SU-DHL-6 (cell line): ENCODE measurements at regions not wholly inside any gene's neighbourhood (a gene's known extent, or its start where the extent isn't known, plus 50 kb on each side); places are given as distances from the start of the nearest gene placed in this dataset.

Experiments
- H2AFZ ChIP-seq: fragments of 200-600 bp; sonication (generic); 2 replicates; pipeline ENCODE4 v1.6.1; 2014; ENCODE audit warnings: low read depth, mild to moderate bottlenecking, moderate library complexity, mixed read lengths, antibody characterized with exemption, low read length; ENCODE audit not compliant: severe bottlenecking
- H3F3A ChIP-seq: fragments of 200-600 bp; shearing (Covaris generic); 2 replicates; pipeline ENCODE4 v1.6.0; 2016; ENCODE audit warnings: antibody characterized with exemption, mild to moderate bottlenecking; ENCODE audit not compliant: insufficient read depth
- H3K27ac ChIP-seq: fragments of 200-600 bp; sonication (generic); 2 replicates; pipeline ENCODE4 v1.5.1; 2016; ENCODE audit warnings: low read depth, mild to moderate bottlenecking, low read length, moderate library complexity, mixed read lengths
- H3K27me3 ChIP-seq: fragments of 200-600 bp; sonication (generic), shearing (Covaris generic); 2 replicates; pipeline ENCODE4 v1.6.0; 2014; ENCODE audit warnings: mild to moderate bottlenecking, low read length
- H3K36me3 ChIP-seq: fragments of 200-600 bp; sonication (generic); 2 replicates; pipeline ENCODE4 v1.6.1; 2014; ENCODE audit warnings: mild to moderate bottlenecking, low read length, mixed read lengths
- H3K4me2 ChIP-seq: fragments of 300-600, 200-600 bp; shearing (Covaris generic), sonication (generic); 2 replicates; pipeline ENCODE4 v1.6.0; 2014; ENCODE audit warnings: low read length, low read depth, mild to moderate bottlenecking; ENCODE audit not compliant: poor library complexity, severe bottlenecking
- H3K4me3 ChIP-seq: fragments of 200-600 bp; sonication (generic); 2 replicates; pipeline ENCODE4 v1.5.1; 2014; ENCODE audit warnings: antibody characterized with exemption, low read length, mild to moderate bottlenecking, mixed read lengths; ENCODE audit not compliant: insufficient read depth, poor library complexity, severe bottlenecking
- H3K79me2 ChIP-seq: fragments of 200-600 bp; sonication (generic); 2 replicates; pipeline ENCODE4 v1.6.1; 2014; ENCODE audit warnings: mild to moderate bottlenecking, low read length, moderate library complexity; ENCODE audit not compliant: insufficient read depth
- H3K9ac ChIP-seq: fragments of 200-600 bp; sonication (generic); 2 replicates; pipeline ENCODE4 v1.7.0; 2014; ENCODE audit warnings: mild to moderate bottlenecking, low read length
- H3K9me2 ChIP-seq: fragments of 200-600 bp; sonication (generic); replicated peaks from 2 replicates; pipeline ENCODE4 v1.6.1; 2014; ENCODE audit warnings: low read length; ENCODE audit not compliant: insufficient read depth
- H3K9me3 ChIP-seq: fragments of 200-600 bp; sonication (generic); 2 replicates; pipeline ENCODE4 v1.6.1; 2014; ENCODE audit warnings: low read length, mixed read lengths; ENCODE audit not compliant: insufficient read depth
- H4K20me1 ChIP-seq: fragments of 200-600 bp; sonication (generic); 2 replicates; pipeline ENCODE4 v1.6.1; 2014; ENCODE audit warnings: low read depth, mild to moderate bottlenecking, antibody characterized with exemption, low read length, moderate library complexity, mixed read lengths
- CTCF ChIP-seq: fragments of 200-600 bp; sonication (generic); IDR thresholded peaks from one replicate; pipeline ENCODE4 v1.5.1; 2017; ENCODE audit warnings: antibody characterized with exemption, mild to moderate bottlenecking, low read length, moderate library complexity; ENCODE audit not compliant: insufficient read depth, poor library complexity, severe bottlenecking
- EZH2phosphoT487 ChIP-seq: fragments of 200-600 bp; sonication (generic), shearing (Covaris generic); conservative IDR thresholded peaks from 2 replicates; pipeline ENCODE4 v1.6.1; 2018; ENCODE audit warnings: mild to moderate bottlenecking, antibody characterized with exemption, low read length, moderate library complexity, mixed read lengths

GRCh38 chr12:85530456-85530855, 250.4 kb downstream of the ALX1 start:
- no peaks in the 10 kb centered on the region for H3K36me3 ChIP-seq
- H4K20me1 ChIP-seq: no peaks in the 10 kb centered on the region
- no peaks in the 10 kb centered on the region for H3K79me2 ChIP-seq
- H3F3A ChIP-seq: no peaks in the 10 kb centered on the region
- no peak overlapping the region for H3K9ac ChIP-seq
- no peak overlapping the region for H3K27ac ChIP-seq
- H2AFZ ChIP-seq: no peak overlapping the region
- H3K9me3 ChIP-seq: no peaks in the 10 kb centered on the region
- H3K9me2 ChIP-seq: no peaks in the 10 kb centered on the region
- TF ChIP-seq EZH2phosphoT487: no peak
- no peak for TF ChIP-seq CTCF
- H3K4me3 ChIP-seq: no peak overlapping the region
- no peaks in the 10 kb centered on the region for H3K27me3 ChIP-seq
- H3K4me2 ChIP-seq: no peak overlapping the region

- no peaks in the 10 kb centered on the region for H3K36me3 ChIP-seq
- H2AFZ ChIP-seq: no peak overlapping the region
- no peak for TF ChIP-seq CTCF
- no peak for TF ChIP-seq EZH2phosphoT487
- no peaks in the 10 kb centered on the region for H3F3A ChIP-seq
- no peaks in the 10 kb centered on the region for H3K79me2 ChIP-seq
- no peak overlapping the region for H3K4me3 ChIP-seq
- H3K9me2 ChIP-seq: no peaks in the 10 kb centered on the region
- no peaks in the 10 kb centered on the region for H3K9me3 ChIP-seq
- H3K4me2 ChIP-seq: no peak overlapping the region
- no peak overlapping the region for H3K9ac ChIP-seq
- H3K27me3 ChIP-seq: no peaks in the 10 kb centered on the region
- H3K27ac ChIP-seq: no peak overlapping the region
- no peaks in the 10 kb centered on the region for H4K20me1 ChIP-seq
Measured at GRCh38 chr12:85531341-85531740, 251.3 kb downstream of the ALX1 start.

GRCh38 chr12:85549640-85550039, 269.6 kb downstream of the ALX1 start:
- Histone ChIP-seq H2AFZ (no peak overlapping the region), H3K27me3 (no peaks in the 10 kb centered on the region)
- TF ChIP-seq EZH2phosphoT487 (no peak), CTCF (no peak)

More at GRCh38 chr12:85549640-85550039, 269.6 kb downstream of the ALX1 start:
- no peaks in the 10 kb centered on the region for H3K36me3 ChIP-seq
- H3K9ac ChIP-seq: no peak overlapping the region
- no peak overlapping the region for H3K4me2 ChIP-seq
- no peaks in the 10 kb centered on the region for H3K79me2 ChIP-seq
- no peaks in the 10 kb centered on the region for H4K20me1 ChIP-seq
- H3K9me3 ChIP-seq: no peaks in the 10 kb centered on the region
- H3F3A ChIP-seq: no peaks in the 10 kb centered on the region
- no peak overlapping the region for H3K27ac ChIP-seq
- no peaks in the 10 kb centered on the region for H3K9me2 ChIP-seq
- H3K4me3 ChIP-seq: no peak overlapping the region
